GM23338 (cell line): ENCODE measurements at regions not wholly inside any gene's neighbourhood (a gene's known extent, or its start where the extent isn't known, plus 50 kb on each side); places are given as distances from the start of the nearest gene placed in this dataset.
A peak's percentile ranks its signal among the peaks of the same experiment; 100 is the strongest.

ENCODE experiments used
- ATAC-seq: fragments of 200-7000 bp; cut with Tn5 transposase; 3 replicates; pipeline ENCODE4 v1.9.1; 2020
- DNase-seq: peaks from one replicate; pipeline ENCODE4 v3.0.0-alpha.2; 2015; ENCODE audit warnings: low spot score
- H2AFZ ChIP-seq: fragments of 200-600 bp; sonication (generic); 2 replicates; pipeline ENCODE4 v1.8.0; 2016; ENCODE audit warnings: antibody characterized with exemption, mild to moderate bottlenecking, moderate library complexity
- H3F3A ChIP-seq: fragments of 200-600 bp; sonication (generic); replicated peaks from 2 replicates; pipeline ENCODE4 v1.8.0; 2017; ENCODE audit warnings: antibody characterized with exemption, mixed run types, low read depth
- H3K27ac ChIP-seq: fragments of 200-600 bp; sonication (generic); 2 replicates; pipeline ENCODE4 v1.6.1; 2016; ENCODE audit warnings: low read depth
- H3K27me3 ChIP-seq: fragments of 200-600 bp; sonication (generic); 2 replicates; pipeline ENCODE4 v1.8.0; 2016; ENCODE audit warnings: mild to moderate bottlenecking, mixed run types, moderate library complexity; ENCODE audit not compliant: insufficient read depth
- H3K36me3 ChIP-seq: fragments of 200-600 bp; sonication (generic); 2 replicates; pipeline ENCODE4 v1.8.0; 2016; ENCODE audit warnings: mild to moderate bottlenecking; ENCODE audit not compliant: insufficient read depth
- H3K4me1 ChIP-seq: fragments of 200-600 bp; sonication (generic); 2 replicates; pipeline ENCODE4 v1.8.0; 2016; ENCODE audit warnings: mild to moderate bottlenecking, moderate library complexity; ENCODE audit not compliant: insufficient read depth
- H3K4me2 ChIP-seq: fragments of 200-600 bp; sonication (generic); 2 replicates; pipeline ENCODE4 v1.7.1; 2017; ENCODE audit warnings: mixed run types
- H3K4me3 ChIP-seq: fragments of 200-600 bp; sonication (generic); 2 replicates; pipeline ENCODE4 v1.6.1; 2016; ENCODE audit warnings: mixed run types
- H3K79me2 ChIP-seq: fragments of 200-600 bp; sonication (generic); replicated peaks from 2 replicates; pipeline ENCODE4 v1.8.0; 2017; ENCODE audit warnings: mild to moderate bottlenecking; ENCODE audit not compliant: insufficient read depth
- H3K9me2 ChIP-seq: fragments of 200-600 bp; sonication (generic); 2 replicates; pipeline ENCODE4 v1.8.0; 2017; ENCODE audit not compliant: insufficient read depth
- H4K20me1 ChIP-seq: fragments of 200-600 bp; sonication (generic); replicated peaks from 2 replicates; pipeline ENCODE4 v1.8.0; 2017; ENCODE audit warnings: mild to moderate bottlenecking; ENCODE audit not compliant: insufficient read depth
- H3K27ac Mint-ChIP-seq: 2 replicates; pipeline ENCODE4 v1.8.0; 2020; ENCODE audit warnings: inconsistent platforms, mild to moderate bottlenecking, moderate library complexity, mixed read lengths
- H3K27me3 Mint-ChIP-seq: 3 replicates; pipeline ENCODE4 v1.8.0; 2022; ENCODE audit warnings: low read depth, mild to moderate bottlenecking, moderate library complexity, mixed read lengths, inconsistent platforms; ENCODE audit not compliant: insufficient read depth, poor library complexity
- H3K36me3 Mint-ChIP-seq: 3 replicates; pipeline ENCODE4 v1.8.0; 2021; ENCODE audit warnings: low read depth, mild to moderate bottlenecking, inconsistent platforms, moderate library complexity, mixed read lengths
- H3K4me1 Mint-ChIP-seq: 3 replicates; pipeline ENCODE4 v1.8.0; 2020; ENCODE audit warnings: mild to moderate bottlenecking, inconsistent platforms, mixed read lengths
- H3K4me3 Mint-ChIP-seq: 3 replicates; pipeline ENCODE4 v1.8.0; 2021; ENCODE audit warnings: moderate library complexity, mild to moderate bottlenecking, inconsistent platforms, mixed read lengths
- H3K9me3 Mint-ChIP-seq: 3 replicates; pipeline ENCODE4 v1.8.0; 2020; ENCODE audit warnings: moderate library complexity, mild to moderate bottlenecking, inconsistent platforms, mixed read lengths
- CREB1 ChIP-seq: fragments of 250-450 bp; sonication (Bioruptor Pico); IDR thresholded peaks from 2 replicates; pipeline ENCODE4 v1.5.0; 2020; ENCODE audit warnings: low read depth, mild to moderate bottlenecking, moderate library complexity
- CTCF ChIP-seq, 2 experiments: fragments of 200-600 bp in 1 of 2; sonication (generic) in 1 of 2; conservative IDR thresholded peaks; 2 replicates each; pipeline versions ENCODE4 v1.5.1 to v1.6.1; 2016 to 2017; ENCODE audit warnings: antibody characterized with exemption in 2 of 2, low read depth in 2 of 2, mild to moderate bottlenecking in 2 of 2, moderate library complexity in 1 of 2
- ETS1 ChIP-seq: IDR thresholded peaks from 2 replicates; pipeline ENCODE4 v1.6.1; 2016; ENCODE audit warnings: antibody characterized with exemption
- EZH2phosphoT487 ChIP-seq: fragments of 200-600 bp; sonication (generic); IDR thresholded peaks from one replicate; pipeline ENCODE4 v1.8.1; 2018; ENCODE audit warnings: antibody characterized with exemption; ENCODE audit not compliant: unreplicated experiment
- NANOG ChIP-seq: IDR thresholded peaks from 2 replicates; pipeline ENCODE4 v1.6.1; 2016; ENCODE audit warnings: antibody characterized with exemption, borderline replicate concordance
- STAT1 ChIP-seq: IDR thresholded peaks from one replicate; pipeline ENCODE4 v1.6.1; 2016; ENCODE audit warnings: antibody characterized with exemption; ENCODE audit not compliant: unreplicated experiment
- ZNF114 ChIP-seq: fragments of 250-450 bp; sonication (Bioruptor Pico); IDR thresholded peaks from 2 replicates; pipeline ENCODE4 v1.5.0; 2020; ENCODE audit warnings: mild to moderate bottlenecking, moderate library complexity
- ZNF331 ChIP-seq: fragments of 250-450 bp; sonication (Bioruptor Pico); IDR thresholded peaks from 2 replicates; pipeline ENCODE4 v1.5.0; 2020; ENCODE audit warnings: low read depth, mild to moderate bottlenecking, moderate library complexity
- TF ChIP-seq, protein P1 (sequence below): IDR thresholded peaks from one replicate; pipeline ENCODE4 v1.6.1; 2018; ENCODE audit warnings: antibody characterized with exemption; ENCODE audit not compliant: unreplicated experiment
- TF ChIP-seq, protein P2 (sequence below): fragments of 250-450 bp; sonication (Bioruptor Pico); IDR thresholded peaks from 2 replicates; pipeline ENCODE4 v1.5.0; 2020; ENCODE audit warnings: mild to moderate bottlenecking, moderate library complexity

DNA sequence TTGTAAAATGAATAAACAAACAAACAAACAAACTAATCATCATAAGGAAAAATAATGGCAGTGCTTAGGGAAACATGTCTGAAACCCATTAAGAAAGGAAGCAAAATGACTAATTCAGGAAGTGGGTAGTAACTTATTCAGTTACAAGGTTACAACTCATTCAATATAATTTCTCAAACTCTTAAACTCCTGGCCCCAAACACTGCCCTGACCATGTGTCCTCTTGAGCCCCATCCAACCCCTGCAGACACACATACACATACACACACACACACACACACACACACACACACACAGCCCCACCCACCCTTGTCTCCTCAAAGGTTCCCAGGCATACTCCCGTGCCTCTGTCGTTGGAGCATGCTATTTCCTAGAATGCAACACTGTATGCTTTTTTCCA lies 193.9 kb downstream of the SEC61B start (continued):
- TF ChIP-seq NANOG: no peak

GRCh38 chr9:99419070-99419469 lies 197.0 kb downstream of the SEC61B start:
- H3K27ac Mint-ChIP-seq: peak overlapping the region; percentile 13; the same call in 1 of the 2 replicates

More at GRCh38 chr9:99419070-99419469, 197.0 kb downstream of the SEC61B start:
- no peaks in the 10 kb centered on the region for H3K36me3 ChIP-seq
- Mint-ChIP-seq H3K4me1 (peaks cover 10% of the 10 kb centered on the region), H3K27me3 (peaks cover 5% of the 10 kb centered on the region), H3K36me3 (no peaks in the 10 kb centered on the region), H3K9me3 (no peaks in the 10 kb centered on the region), H3K4me3 (no peak overlapping the region)
- TF ChIP-seq, protein P1, sequence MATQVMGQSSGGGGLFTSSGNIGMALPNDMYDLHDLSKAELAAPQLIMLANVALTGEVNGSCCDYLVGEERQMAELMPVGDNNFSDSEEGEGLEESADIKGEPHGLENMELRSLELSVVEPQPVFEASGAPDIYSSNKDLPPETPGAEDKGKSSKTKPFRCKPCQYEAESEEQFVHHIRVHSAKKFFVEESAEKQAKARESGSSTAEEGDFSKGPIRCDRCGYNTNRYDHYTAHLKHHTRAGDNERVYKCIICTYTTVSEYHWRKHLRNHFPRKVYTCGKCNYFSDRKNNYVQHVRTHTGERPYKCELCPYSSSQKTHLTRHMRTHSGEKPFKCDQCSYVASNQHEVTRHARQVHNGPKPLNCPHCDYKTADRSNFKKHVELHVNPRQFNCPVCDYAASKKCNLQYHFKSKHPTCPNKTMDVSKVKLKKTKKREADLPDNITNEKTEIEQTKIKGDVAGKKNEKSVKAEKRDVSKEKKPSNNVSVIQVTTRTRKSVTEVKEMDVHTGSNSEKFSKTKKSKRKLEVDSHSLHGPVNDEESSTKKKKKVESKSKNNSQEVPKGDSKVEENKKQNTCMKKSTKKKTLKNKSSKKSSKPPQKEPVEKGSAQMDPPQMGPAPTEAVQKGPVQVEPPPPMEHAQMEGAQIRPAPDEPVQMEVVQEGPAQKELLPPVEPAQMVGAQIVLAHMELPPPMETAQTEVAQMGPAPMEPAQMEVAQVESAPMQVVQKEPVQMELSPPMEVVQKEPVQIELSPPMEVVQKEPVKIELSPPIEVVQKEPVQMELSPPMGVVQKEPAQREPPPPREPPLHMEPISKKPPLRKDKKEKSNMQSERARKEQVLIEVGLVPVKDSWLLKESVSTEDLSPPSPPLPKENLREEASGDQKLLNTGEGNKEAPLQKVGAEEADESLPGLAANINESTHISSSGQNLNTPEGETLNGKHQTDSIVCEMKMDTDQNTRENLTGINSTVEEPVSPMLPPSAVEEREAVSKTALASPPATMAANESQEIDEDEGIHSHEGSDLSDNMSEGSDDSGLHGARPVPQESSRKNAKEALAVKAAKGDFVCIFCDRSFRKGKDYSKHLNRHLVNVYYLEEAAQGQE: no peak
- no peak for TF ChIP-seq NANOG
- no peak for TF ChIP-seq STAT1
- TF ChIP-seq ZNF331 (CRISPR knock-in tag): no peak
- TF ChIP-seq EZH2phosphoT487: no peak
- no peak for TF ChIP-seq CREB1
- TF ChIP-seq, protein P2, sequence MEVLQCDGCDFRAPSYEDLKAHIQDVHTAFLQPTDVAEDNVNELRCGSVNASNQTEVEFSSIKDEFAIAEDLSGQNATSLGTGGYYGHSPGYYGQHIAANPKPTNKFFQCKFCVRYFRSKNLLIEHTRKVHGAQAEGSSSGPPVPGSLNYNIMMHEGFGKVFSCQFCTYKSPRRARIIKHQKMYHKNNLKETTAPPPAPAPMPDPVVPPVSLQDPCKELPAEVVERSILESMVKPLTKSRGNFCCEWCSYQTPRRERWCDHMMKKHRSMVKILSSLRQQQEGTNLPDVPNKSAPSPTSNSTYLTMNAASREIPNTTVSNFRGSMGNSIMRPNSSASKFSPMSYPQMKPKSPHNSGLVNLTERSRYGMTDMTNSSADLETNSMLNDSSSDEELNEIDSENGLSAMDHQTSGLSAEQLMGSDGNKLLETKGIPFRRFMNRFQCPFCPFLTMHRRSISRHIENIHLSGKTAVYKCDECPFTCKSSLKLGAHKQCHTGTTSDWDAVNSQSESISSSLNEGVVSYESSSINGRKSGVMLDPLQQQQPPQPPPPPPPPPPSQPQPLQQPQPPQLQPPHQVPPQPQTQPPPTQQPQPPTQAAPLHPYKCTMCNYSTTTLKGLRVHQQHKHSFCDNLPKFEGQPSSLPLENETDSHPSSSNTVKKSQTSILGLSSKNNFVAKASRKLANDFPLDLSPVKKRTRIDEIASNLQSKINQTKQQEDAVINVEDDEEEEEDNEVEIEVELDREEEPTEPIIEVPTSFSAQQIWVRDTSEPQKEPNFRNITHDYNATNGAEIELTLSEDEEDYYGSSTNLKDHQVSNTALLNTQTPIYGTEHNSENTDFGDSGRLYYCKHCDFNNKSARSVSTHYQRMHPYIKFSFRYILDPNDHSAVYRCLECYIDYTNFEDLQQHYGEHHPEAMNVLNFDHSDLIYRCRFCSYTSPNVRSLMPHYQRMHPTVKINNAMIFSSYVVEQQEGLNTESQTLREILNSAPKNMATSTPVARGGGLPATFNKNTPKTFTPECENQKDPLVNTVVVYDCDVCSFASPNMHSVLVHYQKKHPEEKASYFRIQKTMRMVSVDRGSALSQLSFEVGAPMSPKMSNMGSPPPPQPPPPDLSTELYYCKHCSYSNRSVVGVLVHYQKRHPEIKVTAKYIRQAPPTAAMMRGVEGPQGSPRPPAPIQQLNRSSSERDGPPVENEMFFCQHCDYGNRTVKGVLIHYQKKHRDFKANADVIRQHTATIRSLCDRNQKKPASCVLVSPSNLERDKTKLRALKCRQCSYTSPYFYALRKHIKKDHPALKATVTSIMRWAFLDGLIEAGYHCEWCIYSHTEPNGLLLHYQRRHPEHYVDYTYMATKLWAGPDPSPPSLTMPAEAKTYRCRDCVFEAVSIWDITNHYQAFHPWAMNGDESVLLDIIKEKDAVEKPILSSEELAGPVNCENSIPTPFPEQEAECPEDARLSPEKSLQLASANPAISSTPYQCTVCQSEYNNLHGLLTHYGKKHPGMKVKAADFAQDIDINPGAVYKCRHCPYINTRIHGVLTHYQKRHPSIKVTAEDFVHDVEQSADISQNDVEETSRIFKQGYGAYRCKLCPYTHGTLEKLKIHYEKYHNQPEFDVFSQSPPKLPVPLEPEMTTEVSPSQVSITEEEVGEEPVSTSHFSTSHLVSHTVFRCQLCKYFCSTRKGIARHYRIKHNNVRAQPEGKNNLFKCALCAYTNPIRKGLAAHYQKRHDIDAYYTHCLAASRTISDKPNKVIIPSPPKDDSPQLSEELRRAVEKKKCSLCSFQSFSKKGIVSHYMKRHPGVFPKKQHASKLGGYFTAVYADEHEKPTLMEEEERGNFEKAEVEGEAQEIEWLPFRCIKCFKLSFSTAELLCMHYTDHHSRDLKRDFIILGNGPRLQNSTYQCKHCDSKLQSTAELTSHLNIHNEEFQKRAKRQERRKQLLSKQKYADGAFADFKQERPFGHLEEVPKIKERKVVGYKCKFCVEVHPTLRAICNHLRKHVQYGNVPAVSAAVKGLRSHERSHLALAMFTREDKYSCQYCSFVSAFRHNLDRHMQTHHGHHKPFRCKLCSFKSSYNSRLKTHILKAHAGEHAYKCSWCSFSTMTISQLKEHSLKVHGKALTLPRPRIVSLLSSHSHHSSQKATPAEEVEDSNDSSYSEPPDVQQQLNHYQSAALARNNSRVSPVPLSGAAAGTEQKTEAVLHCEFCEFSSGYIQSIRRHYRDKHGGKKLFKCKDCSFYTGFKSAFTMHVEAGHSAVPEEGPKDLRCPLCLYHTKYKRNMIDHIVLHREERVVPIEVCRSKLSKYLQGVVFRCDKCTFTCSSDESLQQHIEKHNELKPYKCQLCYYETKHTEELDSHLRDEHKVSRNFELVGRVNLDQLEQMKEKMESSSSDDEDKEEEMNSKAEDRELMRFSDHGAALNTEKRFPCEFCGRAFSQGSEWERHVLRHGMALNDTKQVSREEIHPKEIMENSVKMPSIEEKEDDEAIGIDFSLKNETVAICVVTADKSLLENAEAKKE (CRISPR knock-in tag): no peak
- TF ChIP-seq ZNF114 (CRISPR knock-in tag): no peak
- no peak for TF ChIP-seq ETS1
- TF ChIP-seq CTCF (conservative IDR thresholded peaks at IDR 0.05; ENCODE audit: low read depth in 2 of 2): no peak
- H3K27me3 ChIP-seq: no peaks in the 10 kb centered on the region
- no peaks in the 10 kb centered on the region for H3K79me2 ChIP-seq
- H4K20me1 ChIP-seq: no peaks in the 10 kb centered on the region
- H2AFZ ChIP-seq: 0 out of 2 replicates have a peak overlapping the region, but pooled peaks have one; percentile 20
- H3K9me2 ChIP-seq: no peaks in the 10 kb centered on the region
- ATAC-seq (no peak), DNase-seq (no peak)
- no peak overlapping the region for H3K4me3 ChIP-seq
- 0 out of 2 replicates have a peak, but pooled peaks cover 4% of the 10 kb centered on the region for H3K4me1 ChIP-seq
- no peaks in the 10 kb centered on the region for H3F3A ChIP-seq
- no peak overlapping the region for H3K27ac ChIP-seq
- H3K4me2 ChIP-seq: no peak overlapping the region
